ENCODE measurements at regions not wholly inside any gene's neighbourhood (a gene's known extent, or its start where the extent isn't known, plus 50 kb on each side); places are given as distances from the start of the nearest gene placed in this dataset.

DNA sequence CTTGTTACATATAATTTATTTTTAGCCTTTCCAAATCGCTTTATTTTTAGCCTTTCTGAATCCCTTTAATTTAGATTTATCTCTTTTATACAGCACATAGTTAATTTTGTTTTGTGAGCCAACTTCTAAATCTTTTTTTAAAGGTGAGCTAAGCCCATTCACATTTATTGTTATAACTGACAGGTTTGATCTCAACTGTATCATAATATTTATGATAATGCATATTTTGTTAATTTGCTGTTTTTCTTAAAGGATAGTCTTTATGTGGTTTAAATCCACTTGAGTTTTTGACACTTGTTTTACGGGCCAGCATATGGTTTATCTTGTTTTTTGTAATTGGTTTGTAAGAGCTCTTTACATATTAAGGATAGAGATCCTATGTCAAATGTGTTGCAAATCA lies 177.8 kb upstream of the SMIM23 start:
- no peak for DNase-seq

DNA sequence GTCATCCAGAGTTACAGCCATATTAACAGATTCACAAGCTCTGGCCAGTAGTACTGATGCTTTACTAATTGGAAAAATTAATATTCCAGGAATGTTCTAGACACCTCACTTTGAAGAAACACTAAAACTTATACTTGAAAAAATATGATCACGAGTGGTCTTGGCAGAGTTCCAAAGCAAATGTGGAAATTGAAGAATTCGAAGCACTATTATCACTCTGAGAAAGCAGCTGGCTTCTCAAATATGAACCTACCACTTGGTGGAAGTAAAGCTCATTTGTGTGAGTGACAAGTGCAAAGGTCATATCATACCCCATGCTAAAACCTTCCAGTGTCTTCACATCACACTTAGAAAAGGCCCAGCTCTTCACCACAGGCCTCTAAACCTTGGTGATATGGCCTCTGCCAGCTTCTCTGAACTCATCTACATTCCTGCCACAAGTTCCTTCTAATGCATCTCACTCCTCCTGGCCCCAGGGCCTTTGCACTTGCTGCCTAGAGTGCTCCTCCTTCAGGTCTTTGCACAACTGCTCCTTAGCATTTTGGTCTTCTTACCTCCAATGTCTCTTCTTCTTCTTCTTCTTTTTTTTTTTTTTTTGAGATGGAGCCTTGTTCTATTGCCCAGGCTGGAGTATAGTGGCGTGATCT lies 175.7 kb upstream of the SMIM23 start:
- no peak for DNase-seq

DNA sequence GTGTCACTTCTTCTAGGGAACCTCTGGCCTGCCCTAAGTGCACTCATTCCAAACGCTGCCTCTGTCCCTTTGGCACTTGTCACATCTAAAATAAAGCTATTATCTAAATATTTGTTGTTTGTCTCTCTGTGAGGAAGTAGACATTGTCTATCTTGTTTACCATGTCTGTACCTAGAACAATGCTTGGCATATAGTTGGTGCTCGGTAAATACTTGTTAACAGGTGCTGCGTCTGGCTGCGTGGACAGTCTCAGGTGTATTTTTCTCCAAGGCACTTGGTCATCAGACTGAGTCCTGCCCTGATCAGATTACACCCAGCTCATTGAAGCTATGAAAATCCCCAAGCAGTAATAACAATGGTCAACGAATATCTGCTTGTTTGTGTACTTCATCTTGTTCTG lies 174.9 kb upstream of the SMIM23 start:
- DNase-seq: no peak

DNA sequence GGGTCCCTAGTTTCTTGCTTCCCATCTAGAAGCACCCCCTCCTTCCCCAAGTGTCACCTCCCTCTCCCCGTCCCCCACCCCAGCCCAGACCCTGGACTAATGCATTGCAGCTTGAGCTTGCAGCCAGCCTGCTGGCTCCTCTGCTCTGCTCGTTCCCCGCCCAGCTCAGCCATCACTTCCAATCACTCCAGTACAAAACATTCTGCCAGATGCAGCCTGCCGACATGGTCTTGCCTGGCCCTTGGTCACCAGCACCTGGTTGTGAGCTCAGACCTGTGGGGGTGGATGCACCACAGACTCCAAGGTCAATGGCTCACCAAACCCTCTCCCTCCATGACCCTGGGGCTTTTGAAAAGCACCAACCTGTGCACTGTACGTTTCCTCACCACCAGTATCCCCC lies 172.9 kb upstream of the SMIM23 start:
- no peak for DNase-seq

DNA sequence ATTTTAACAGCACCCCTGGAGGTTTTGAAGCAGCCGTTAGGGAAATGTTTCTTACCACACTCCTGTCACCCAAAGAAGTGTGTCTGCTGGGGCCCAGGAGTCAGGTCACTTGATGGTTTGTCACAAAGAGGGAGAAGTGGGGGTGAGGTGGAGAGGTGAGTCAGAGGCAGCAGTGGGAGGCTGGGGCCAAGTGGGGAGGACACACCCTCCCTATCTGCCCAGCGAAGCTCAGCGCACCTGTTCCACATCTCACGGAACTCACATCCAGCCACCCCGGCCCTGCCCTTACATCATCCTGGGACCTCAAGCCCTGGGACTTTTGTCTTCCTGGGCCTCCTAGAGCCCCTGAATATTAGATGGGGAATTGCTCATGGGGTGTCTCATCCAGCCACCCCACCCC lies 171.1 kb upstream of the SMIM23 start:
- no peak for DNase-seq

DNA sequence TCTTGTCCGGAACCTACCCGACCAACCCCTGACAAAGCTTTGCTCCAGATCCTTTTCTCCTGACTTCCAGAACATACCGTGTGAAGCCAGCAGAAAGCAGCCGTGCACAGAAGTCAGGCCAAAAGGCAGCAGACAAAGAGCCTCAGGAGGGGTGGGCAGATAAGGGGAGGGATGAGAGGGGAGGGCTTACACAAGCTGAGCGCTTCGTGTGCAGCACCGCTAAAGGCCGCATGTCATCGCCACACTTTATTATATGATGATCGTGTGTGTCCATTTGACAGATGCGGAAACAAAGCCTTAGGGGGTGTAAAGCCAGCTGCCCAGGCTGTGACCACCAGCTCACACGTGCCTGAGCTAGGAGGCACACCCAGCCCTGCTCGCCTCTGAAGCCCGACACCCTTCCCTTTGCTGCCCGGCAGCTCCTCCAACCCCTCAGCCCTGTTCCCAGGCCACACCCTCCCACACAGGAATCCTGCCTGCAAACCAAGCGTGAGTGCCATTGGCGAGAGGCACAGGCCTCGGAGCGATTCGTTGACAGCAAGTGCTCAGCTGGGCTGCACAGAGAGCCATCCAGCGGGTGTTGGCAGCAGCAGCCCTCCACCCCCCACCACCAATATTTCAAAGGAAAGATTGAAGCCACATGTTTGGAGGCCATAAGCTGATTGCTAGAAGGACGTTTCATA lies 170.5 kb upstream of the SMIM23 start:
- DNase-seq: no peak

DNA sequence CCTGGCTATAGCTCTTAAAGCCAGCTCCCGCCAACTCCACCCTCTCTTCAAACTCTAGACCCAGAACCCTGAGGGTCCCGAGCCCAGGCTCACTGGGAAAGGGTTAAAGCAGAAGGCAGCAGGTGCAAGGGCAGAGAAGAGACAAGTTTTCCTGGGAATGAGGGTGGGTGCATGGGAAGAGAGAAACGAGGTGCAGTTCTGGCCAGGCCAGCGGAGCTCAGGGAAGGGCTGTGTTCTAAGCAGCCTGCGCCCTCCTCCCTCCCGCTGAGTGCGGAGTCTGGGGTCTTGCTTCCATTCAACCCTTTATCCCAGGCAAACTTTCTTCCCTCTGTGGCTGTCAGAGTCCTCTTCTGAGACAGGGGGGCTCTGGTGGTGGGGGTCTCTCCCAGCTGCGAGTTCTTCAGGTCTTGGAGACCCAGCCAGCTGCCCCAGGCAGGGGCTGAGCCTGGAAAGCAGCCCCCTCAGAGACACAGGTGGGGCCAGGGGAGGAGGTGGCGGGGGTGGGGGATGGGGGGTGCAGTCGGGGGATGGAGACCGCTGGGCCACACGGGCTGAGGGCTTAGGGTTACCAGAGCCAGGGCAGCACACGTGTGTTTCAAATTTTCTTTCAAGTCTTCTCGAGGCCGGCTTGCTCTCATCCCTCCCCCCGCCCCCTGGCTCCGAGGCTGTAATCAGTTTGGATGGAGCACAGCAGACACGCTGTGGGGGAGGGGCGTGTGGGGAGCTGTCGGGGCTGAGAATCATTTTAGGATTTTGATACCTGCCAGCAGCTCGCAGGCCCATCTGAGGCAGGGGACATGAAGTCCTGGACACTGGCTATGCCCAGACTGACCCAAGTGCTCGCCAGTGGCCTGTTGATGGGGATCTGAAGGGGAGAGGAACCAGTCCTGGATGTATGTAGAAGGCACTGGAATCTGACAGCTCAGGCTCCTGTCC lies 169.6 kb upstream of the SMIM23 start:
- no peak for DNase-seq

DNA sequence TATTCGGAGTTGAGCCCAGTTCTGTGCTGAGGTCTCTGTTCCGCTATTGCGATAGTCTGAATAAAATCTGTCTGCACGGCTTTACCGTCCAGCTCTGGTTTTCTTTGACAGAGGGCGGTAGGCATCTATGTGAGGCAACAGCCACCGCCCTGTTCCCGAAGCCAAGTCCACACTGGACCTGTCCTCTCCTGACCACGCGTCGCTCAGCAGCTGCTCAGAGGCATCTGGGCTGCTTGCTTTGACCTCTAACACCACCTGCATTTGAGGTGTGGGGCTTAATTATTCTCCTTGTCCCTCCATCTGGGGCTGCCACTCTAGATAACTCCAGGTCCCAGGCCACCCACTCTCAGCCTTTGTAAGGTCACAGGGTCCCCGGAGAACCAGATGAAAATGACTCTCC lies 168.4 kb upstream of the SMIM23 start:
- no peak for DNase-seq

DNA sequence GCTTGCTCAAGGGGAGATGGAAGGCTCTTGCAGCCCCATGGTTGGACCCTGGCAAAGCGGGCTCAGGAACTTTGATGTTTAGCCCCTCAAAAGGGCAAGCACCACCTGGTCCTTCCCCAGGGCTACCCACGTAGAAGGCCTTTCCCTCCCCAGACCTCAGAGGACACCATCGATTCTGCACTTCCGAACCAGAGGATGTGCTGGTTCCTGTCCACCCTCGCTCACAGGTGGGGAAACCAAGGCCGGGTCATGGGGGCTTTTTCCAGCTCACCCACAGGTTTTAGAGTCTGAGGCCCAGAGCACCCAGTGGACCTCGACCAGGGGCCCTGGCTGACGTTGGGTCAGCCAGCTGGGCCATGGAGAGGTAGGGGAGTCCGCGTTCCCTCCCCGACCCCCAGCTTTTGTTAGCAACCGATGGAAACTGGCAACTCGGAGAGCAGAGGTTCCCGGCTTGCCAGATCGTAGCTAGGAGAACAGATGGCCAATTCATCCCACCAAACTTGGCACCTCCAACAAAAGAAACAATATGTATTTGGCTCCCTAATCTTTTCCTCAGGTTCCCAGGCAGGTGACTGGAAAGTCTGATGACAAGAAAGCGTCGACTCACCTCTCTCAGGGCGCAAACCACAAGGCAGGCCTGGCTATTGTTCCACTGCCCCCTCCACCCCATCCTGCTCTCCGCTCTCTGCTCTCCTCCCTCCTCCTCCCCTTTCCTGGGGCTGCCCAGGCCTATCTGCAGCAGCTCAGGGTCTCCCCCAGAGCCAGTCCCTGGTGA lies 167.6 kb upstream of the SMIM23 start:
- no peak for DNase-seq

DNA sequence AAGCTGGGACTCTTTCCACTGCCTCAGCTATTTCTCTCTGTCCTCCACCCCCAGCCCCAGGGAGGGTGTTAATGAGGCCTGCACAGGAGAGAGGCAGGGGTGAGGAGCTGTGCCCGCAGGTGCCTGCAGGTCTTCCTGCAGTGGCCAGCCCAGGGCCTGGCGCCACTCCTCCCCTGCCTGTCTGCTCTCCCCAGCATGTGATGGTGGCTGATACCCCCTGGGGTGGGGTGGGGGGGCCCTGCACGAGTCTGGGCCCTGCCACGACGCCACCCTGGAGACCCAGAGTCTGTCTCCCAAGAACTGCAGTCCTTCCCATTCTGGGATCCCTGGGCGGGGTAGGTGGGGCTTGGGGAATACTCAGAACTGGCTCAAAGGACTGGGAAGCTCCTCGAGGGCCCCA lies 166.4 kb upstream of the SMIM23 start:
- DNase-seq: no peak

DNA sequence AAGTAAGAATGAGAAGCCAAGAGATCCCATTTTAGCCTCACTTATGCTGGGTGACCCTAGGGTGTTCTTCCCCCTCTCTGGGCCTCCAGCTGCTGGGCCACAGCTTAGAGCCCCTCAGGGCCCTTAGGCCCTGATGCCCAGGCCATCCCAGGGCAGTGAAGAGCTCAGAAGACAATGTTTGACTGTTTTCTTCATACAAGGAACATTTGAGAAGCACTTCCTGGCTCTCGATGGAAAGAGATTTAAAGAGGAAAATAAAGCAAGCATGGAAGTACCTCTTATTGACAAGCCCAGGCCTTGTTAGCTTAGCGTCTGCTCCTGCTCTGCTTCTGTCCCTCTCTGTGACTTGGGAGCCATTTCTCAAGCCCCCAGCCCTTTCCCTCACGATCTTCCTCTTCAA lies 165.9 kb upstream of the SMIM23 start:
- DNase-seq: no peak

DNA sequence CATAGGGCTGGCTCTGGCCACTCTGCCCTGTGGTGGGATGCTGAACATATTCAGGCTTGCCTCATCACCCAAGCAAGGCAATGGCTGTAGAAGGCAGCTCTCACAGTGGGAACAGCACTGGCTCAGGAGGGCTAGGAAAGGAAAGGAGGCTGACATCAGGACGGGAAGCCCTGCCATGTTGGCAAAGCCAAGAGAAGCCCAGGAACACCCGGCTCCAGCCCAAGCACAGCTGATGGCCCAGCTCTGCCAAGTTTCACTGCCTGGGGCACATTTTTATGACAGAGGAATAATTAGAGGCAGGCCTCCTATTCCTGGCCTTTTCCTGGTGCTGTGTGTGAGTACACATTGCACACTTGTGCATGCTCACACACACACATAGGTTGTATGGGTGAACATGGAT lies 163.6 kb upstream of the SMIM23 start:
- no peak for DNase-seq

DNA sequence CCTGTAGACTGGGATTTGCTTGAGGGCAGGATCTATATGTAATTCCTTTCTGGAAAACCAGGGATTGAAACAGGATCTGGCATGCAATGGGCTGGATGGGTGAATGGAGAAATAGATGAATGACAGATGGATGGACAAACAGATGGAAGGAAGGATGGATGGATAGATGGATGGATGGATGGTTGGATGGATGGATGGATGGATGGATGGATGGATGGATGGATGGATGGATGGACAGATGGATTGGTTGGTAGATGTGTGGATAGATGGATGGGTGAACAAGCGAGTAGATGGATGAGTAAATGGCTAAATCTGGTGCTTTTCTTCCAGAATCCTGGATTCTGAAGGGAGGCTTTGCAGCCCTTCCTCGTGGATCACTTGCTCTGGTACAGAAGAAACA lies 162.5 kb upstream of the SMIM23 start:
- no peak for DNase-seq

DNA sequence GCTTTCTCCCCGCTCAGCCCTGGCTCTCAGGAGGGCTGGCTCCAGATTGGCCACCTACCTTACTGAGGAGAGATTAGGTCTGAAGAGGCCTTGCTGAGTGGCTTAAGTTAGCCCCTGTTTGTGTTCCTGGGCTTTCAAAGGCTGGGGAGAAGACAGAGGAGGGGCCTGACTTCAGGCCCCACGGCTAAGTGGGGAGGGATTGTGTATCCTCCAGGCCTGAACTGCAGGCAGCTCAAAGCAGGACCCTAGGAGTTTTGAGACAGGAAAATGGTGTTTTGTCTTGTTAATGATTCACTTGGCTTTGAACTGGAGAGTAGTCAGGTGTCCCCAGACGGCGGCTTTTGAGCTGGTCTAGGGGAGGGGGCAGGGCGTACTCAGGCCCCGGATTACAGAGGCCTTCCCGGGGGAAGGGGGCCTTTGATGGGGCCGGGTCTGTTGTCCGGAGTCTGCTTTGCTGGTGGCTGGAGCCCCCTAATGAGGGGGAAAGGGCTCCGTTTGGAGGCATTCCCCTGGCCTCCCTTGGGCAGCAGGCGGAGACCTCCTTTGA lies 162.0 kb upstream of the SMIM23 start:
- no peak for DNase-seq

DNA sequence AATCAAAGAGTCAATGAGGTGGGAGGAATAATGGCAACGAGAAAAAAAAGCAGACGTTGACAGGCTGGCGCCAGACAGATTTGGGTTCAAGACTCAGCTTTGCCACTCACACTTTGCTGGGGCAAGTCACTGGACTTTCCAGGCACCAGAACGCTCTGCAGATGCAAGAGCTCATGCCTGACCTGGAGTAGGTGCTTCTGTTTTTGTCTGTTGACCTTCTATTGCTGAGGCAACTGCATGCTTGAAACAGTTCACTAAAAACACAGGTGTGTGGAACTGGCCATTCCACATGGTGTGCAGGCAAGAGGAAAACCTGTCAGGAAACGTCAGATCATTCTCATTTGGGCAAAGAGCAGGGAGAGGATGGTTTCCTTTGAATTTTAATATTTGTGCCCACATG lies 161.2 kb upstream of the SMIM23 start:
- no peak for DNase-seq

DNA sequence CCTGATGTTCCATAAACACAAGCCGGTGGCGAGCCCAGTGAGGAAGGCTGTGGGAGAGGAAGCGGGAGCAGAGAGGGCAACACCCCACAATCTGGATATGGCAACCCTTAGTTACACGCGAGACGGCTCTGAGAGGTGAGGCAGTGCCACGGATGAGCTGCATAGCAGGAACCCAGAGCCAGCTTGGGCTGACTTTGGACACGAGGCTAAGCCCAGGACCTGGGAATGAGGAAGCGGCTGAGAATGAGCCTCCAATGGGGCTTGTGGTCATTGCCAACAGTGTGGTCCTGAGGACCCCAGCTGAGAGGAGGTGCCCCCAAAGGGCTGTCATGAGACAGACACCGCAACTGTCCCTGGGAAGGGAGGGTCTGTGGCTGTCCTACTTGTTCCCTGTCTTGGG lies 160.0 kb upstream of the SMIM23 start:
- no peak for DNase-seq

DNA sequence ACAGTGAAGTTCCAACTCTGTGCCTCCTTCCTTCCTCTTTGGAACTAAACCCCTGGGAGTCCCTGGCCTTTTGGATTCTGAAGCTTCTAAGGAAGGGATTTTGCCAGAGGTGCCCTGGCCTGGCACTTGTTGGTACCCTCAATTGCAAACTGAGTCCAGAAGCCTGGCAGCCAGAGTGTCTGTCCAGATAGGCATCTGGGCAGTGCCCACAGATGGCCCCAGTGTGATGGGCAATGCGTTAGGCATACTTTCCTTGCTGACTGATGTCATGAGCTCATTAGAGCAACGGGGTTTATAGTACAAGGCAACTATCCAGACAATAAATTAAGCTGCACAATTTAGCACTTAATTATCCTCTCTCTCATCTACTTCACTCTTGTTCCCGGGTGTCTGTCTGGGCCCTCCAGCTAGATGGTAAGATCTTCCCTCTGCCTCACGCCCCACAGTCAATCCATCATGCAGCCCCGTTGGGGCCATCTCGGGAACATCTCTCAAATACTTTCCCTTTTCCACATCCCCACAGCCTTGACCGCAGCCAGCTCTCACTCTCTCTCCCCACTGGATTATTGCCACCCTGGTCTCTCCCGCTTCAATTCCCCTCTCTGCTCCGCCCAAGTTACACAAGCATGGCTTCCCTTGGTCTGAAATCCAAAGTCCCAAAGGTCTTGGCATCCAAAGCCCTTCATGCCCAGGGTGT lies 157.5 kb upstream of the SMIM23 start:
- DNase-seq: no peak

DNA sequence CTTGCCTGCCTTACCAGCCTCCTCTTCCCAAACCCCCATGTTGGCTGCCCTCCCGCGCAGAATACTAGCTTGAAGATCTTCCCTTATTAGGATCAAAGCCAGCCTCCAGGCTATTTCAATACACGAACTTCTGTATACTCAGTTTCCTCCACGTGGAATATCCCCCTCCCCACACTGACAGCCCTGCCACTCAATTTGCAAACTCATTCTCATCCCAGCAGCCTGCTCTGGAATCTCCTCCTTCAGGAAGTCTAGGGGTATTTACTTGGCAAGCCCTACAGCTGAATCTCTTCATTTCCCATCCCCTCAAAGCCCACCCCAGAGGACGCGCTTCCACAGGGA lies 157.0 kb upstream of the SMIM23 start:
- DNase-seq: no peak

DNA sequence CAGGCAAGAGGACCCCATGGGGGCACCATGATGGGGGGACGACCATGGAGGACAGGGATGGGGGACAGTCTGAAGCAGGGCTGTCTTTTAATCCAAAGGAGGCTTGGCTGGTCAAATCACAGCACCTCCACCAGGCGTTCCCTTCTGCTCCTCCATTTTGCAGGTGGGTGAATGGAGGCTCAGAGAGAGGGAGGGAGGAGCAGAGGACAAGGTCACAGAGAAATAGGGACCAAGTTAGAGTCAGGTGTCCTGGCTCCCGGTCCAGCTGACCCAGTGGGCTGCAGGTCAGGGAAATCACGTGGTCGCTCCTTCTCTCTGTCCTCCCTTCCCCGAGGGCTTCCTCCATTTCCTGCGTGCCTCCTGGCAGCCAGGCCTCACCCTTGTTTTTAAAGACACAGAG lies 156.4 kb upstream of the SMIM23 start:
- no peak for DNase-seq

DNA sequence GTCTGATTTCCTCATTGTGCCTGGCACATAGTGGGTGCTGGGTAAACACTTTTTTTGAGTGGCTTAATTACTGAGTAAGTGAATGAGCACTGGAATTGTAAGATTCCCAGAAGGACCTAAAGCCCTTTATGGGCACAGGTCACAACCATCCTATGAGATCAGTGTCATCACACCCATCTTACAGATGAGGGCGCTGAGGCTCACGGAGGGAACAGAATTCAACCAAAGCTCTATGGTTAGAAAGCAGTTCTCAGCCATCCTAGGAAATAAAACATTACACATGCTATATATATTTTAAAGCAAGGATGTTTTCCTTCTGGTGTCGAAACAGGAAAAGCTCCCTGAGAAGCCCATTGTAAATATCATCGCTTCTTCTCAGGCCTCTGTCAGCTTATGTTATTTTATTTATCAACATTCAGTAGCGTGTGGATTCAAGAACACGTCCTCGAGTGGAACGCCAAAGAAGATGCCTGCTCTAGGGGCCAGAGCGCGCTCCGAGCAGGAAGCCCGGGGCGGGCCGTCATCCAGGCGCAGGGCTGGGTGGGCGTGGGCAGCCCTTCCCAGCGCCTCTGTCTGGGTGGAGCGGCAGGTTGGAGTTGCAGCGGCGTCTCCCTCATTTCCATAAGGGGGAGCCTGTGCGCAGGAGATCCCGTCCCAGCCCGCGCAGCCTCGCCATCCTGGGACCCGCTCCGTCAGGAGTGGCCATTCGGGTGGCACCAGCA lies 155.8 kb upstream of the SMIM23 start:
- peak in 1 of 2 donors; percentile 3 for DNase-seq

DNA sequence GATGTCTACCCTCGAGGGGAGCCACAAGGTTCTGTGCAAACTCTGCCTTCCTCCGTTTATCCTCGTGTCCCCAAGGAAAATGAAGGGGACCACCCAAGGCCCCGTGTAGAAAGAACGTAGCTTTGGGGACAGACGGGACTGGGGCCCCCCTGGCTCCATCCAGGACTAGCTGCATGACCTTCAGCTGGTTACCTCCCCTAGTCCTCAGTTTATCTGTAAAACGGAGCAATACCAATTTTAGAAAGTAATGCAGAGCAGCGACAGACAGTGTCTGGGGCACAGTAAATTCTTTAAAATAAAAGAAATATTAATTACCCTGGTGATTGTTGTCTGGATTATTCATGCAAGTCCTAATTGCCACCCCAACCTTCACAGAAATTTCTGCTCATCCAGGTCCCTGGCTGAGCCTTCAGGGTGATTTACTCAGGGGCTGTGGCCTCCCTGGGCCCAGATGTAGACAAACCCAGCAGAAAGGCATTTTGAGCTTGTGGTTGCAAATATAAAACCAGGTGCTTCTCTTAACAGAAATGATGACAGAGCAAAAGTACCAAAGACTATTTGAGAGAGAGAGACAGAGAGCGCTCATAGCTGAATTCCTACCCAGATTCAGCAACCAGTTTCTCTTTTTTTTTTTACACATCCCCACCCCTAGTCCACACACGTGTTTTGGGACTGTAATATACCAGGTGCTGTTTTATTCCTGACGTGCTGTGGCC lies 155.1 kb upstream of the SMIM23 start:
- no peak for DNase-seq

Data from stimulated activated CD4-positive, alpha-beta T cell treated with anti-CD3 and anti-CD28 coated beads, Interleukin-2, amount 100 ng/mL, for 48 hours (primary cell).